Common myeloid progenitor, CD34-positive (primary cell): ENCODE measurements at regions not wholly inside any gene's neighbourhood (a gene's known extent, or its start where the extent isn't known, plus 50 kb on each side); places are given as distances from the start of the nearest gene placed in this dataset.

Experiments used
- CTCF ChIA-PET: fragments of 350-600 bp; sonication (Branson Sonifier 250); formaldehyde crosslinking; loops from one replicate; lab custom pipeline; 2021; ENCODE audit warnings: antibody characterized with exemption; lab: Charles Lee
- POLR2A ChIA-PET: fragments of 350-600 bp; sonication (Branson Sonifier 250); formaldehyde crosslinking; loops from one replicate; lab custom pipeline; 2021; ENCODE audit warnings: antibody characterized with exemption; lab: Charles Lee
- DNase-seq, 3 donors: peaks; one replicate each; pipeline versions ENCODE4 v3.0.0 to v3.0.0-alpha.2; 2013
- H3K27ac ChIP-seq, 2 experiments: 1 replicate in 1 of 2; 2 replicates in 1 of 2; pipeline ENCODE4 v1.7.0; 2013; ENCODE audit warnings: inconsistent platforms in 2 of 2, low read length in 2 of 2, mild to moderate bottlenecking in 2 of 2, low read depth in 1 of 2, moderate library complexity in 1 of 2; ENCODE audit not compliant: severe bottlenecking in 2 of 2, insufficient read depth in 1 of 2, poor library complexity in 1 of 2
- H3K27me3 ChIP-seq, 5 experiments: replicated peaks in 2 of 5; 1 replicate in 3 of 5; 2 replicates in 2 of 5; pipeline versions ENCODE4 v1.6.1 to v1.7.0; 2013; ENCODE audit warnings: low read length in 4 of 5, mild to moderate bottlenecking in 2 of 5, moderate library complexity in 2 of 5, inconsistent platforms in 1 of 5; ENCODE audit not compliant: insufficient read depth in 5 of 5, control insufficient read depth in 4 of 5
- H3K36me3 ChIP-seq, 4 experiments: 1 replicate in 2 of 4; 2 replicates in 2 of 4; pipeline versions ENCODE4 v1.6.1 to v1.7.0; 2013; ENCODE audit warnings: low read length in 3 of 4, control low read depth in 1 of 4, mild to moderate bottlenecking in 1 of 4; ENCODE audit not compliant: control insufficient read depth in 4 of 4, insufficient read depth in 4 of 4
- H3K4me1 ChIP-seq, 4 experiments: 1 replicate in 3 of 4; 2 replicates in 1 of 4; pipeline versions ENCODE4 v1.6.1 to v1.7.1; 2013; ENCODE audit warnings: low read length in 3 of 4, mild to moderate bottlenecking in 3 of 4, control low read depth in 1 of 4, inconsistent platforms in 1 of 4, moderate library complexity in 1 of 4; ENCODE audit not compliant: control insufficient read depth in 4 of 4, insufficient read depth in 4 of 4; ENCODE audit errors: control extremely low read depth in 1 of 4
- H3K4me3 ChIP-seq, 7 experiments: 1 replicate in 4 of 7; 2 replicates in 3 of 7; pipeline versions ENCODE4 v1.5.1 to v1.7.0; 2013; ENCODE audit warnings: mild to moderate bottlenecking in 7 of 7, low read length in 6 of 7, moderate library complexity in 6 of 7, inconsistent platforms in 2 of 7, low read depth in 2 of 7, control low read depth in 1 of 7; ENCODE audit not compliant: insufficient read depth in 4 of 7, control insufficient read depth in 1 of 7; ENCODE audit errors: extremely low read depth in 1 of 7
- H3K9me3 ChIP-seq, 5 experiments: 1 replicate in 4 of 5; 2 replicates in 1 of 5; pipeline versions ENCODE4 v1.6.1 to v1.7.1; 2013; ENCODE audit warnings: low read length in 4 of 5, mild to moderate bottlenecking in 2 of 5, inconsistent platforms in 1 of 5, low read depth in 1 of 5, moderate library complexity in 1 of 5; ENCODE audit not compliant: control insufficient read depth in 4 of 5, insufficient read depth in 2 of 5; ENCODE audit errors: control extremely low read depth in 1 of 5
- WGBS: methylation state at CpG from one replicate; pipeline ENCODE4 v1.1.5; 2013; ENCODE audit not compliant: insufficient coverage; 5-methylcytosine and 5-hydroxymethylcytosine counted together

- no peak overlapping the region for H3K27ac ChIP-seq
- no peaks in the 10 kb centered on the region for H3K36me3 ChIP-seq
- 100% methylated on average over 2 of the region's 2 CpGs for WGBS
- no peaks in the 10 kb centered on the region for H3K9me3 ChIP-seq
- POLR2A ChIA-PET: no interaction called here
- CTCF ChIA-PET: no interaction called here
- no peak for DNase-seq
- no peak overlapping the region for H3K4me3 ChIP-seq
- H3K4me1 ChIP-seq: no peaks in the 10 kb centered on the region
- H3K27me3 ChIP-seq: no peaks in the 10 kb centered on the region
These were observed 457.6 kb downstream of the TFAP2A start for GRCh38 chr6:9957215-9957759.

- Histone ChIP-seq H3K4me3 (no peak overlapping the region), H3K9me3 (no peaks in the 10 kb centered on the region), H3K4me1 (no peaks in the 10 kb centered on the region), H3K27me3 (no peaks in the 10 kb centered on the region), H3K36me3 (no peaks in the 10 kb centered on the region), H3K27ac (no peak overlapping the region)
- ChIA-PET POLR2A (no interaction called here), CTCF (no interaction called here)
- DNase-seq: no peak
- WGBS: 65% methylated on average over 2 of the region's 3 CpGs
These were observed 466.2 kb downstream of the TFAP2A start for GRCh38 chr6:9948678-9949077.

- no peak for DNase-seq
- WGBS: 87% methylated on average over 4 of the region's 5 CpGs
- Histone ChIP-seq H3K27ac (no peak overlapping the region), H3K9me3 (no peaks in the 10 kb centered on the region), H3K4me1 (no peaks in the 10 kb centered on the region), H3K27me3 (no peaks in the 10 kb centered on the region), H3K36me3 (no peaks in the 10 kb centered on the region), H3K4me3 (no peak overlapping the region)
- ChIA-PET CTCF (no interaction called here), POLR2A (no interaction called here)
These were observed 470.9 kb downstream of the TFAP2A start for GRCh38 chr6:9943986-9944385.

GRCh38 chr6:9943026-9943425, 471.8 kb downstream of the TFAP2A start:
- H3K27me3 ChIP-seq: no peaks in the 10 kb centered on the region
- CTCF ChIA-PET: interaction anchor here (1.3 kb wide), 1 partner anchor 12 kb away, joined by 4 read pairs; no protein-coding TSS in a partner anchor
- WGBS: 90% methylated on average over 7 of the region's 9 CpGs
- DNase-seq: no peak
- no peak overlapping the region for H3K27ac ChIP-seq
- POLR2A ChIA-PET: no interaction called here
- H3K9me3 ChIP-seq: no peaks in the 10 kb centered on the region
- H3K36me3 ChIP-seq: no peaks in the 10 kb centered on the region
- no peaks in the 10 kb centered on the region for H3K4me1 ChIP-seq
- H3K4me3 ChIP-seq: no peak overlapping the region

GRCh38 chr6:9942131-9942530, 472.7 kb downstream of the TFAP2A start:
- H3K36me3 ChIP-seq: no peaks in the 10 kb centered on the region
- WGBS: 96% methylated on average over 18 of the region's 26 CpGs
- H3K4me3 ChIP-seq: no peak overlapping the region
- DNase-seq: no peak
- H3K27ac ChIP-seq: no peak overlapping the region
- POLR2A ChIA-PET: interaction anchor here (0.6 kb wide), 1 partner anchor 8 kb away, joined by 3 read pairs; no protein-coding TSS in a partner anchor
- H3K4me1 ChIP-seq: no peaks in the 10 kb centered on the region
- CTCF ChIA-PET: interaction anchor here (1.3 kb wide), 1 partner anchor 11 kb away, joined by 4 read pairs; no protein-coding TSS in a partner anchor
- H3K27me3 ChIP-seq: no peaks in the 10 kb centered on the region
- no peaks in the 10 kb centered on the region for H3K9me3 ChIP-seq

GRCh38 chr6:9938801-9939200, 476.1 kb downstream of the TFAP2A start:
- POLR2A ChIA-PET: no interaction called here
- Histone ChIP-seq H3K4me3 (no peak overlapping the region), H3K27ac (no peak overlapping the region), H3K36me3 (no peaks in the 10 kb centered on the region), H3K27me3 (no peaks in the 10 kb centered on the region), H3K4me1 (no peaks in the 10 kb centered on the region), H3K9me3 (no peaks in the 10 kb centered on the region)
- 95% methylated on average over 7 of the region's 7 CpGs for WGBS
- DNase-seq: no peak
- CTCF ChIA-PET: no interaction called here

GRCh38 chr6:9937031-9937763, 477.7 kb downstream of the TFAP2A start:
- ChIA-PET POLR2A (no interaction called here), CTCF (no interaction called here)
- H3K9me3 ChIP-seq: no peaks in the 10 kb centered on the region
- WGBS: 93% methylated on average over 10 of the region's 13 CpGs
- no peaks in the 10 kb centered on the region for H3K4me1 ChIP-seq
- H3K27me3 ChIP-seq: no peaks in the 10 kb centered on the region
- H3K27ac ChIP-seq: no peak overlapping the region
- no peak overlapping the region for H3K4me3 ChIP-seq
- DNase-seq: no peak
- no peaks in the 10 kb centered on the region for H3K36me3 ChIP-seq
